Hepatocyte (in vitro differentiated cells): ENCODE measurements at regions not wholly inside any gene's neighbourhood (a gene's known extent, or its start where the extent isn't known, plus 50 kb on each side); places are given as distances from the start of the nearest gene placed in this dataset.

Experiments
- DNase-seq: peaks from one replicate; pipeline ENCODE4 v3.0.0-alpha.2; 2016; ENCODE audit warnings: low spot score
- H2AFZ ChIP-seq: fragments of 200-600 bp; sonication (generic); 2 replicates; pipeline ENCODE4 v1.6.0; 2016; ENCODE audit warnings: antibody characterized with exemption, mild to moderate bottlenecking
- H3K27ac ChIP-seq: fragments of 200-600 bp; sonication (generic); 2 replicates; pipeline ENCODE4 v1.5.1; 2016; ENCODE audit warnings: mild to moderate bottlenecking
- H3K27me3 ChIP-seq: fragments of 200-600 bp; sonication (generic); 2 replicates; pipeline ENCODE4 v1.6.1; 2016
- H3K36me3 ChIP-seq: fragments of 200-600 bp; sonication (generic); replicated peaks from 2 replicates; pipeline ENCODE4 v1.5.1; 2016; ENCODE audit warnings: low read depth; ENCODE audit not compliant: insufficient read depth
- H3K4me1 ChIP-seq: fragments of 200-600 bp; sonication (generic); 2 replicates; pipeline ENCODE4 v1.5.1; 2016; ENCODE audit warnings: mild to moderate bottlenecking, moderate library complexity; ENCODE audit not compliant: insufficient read depth
- H3K4me2 ChIP-seq: fragments of 200-600 bp; sonication (generic); 2 replicates; pipeline ENCODE4 v1.6.0; 2016
- H3K4me3 ChIP-seq: fragments of 200-600 bp; sonication (generic); 2 replicates; pipeline ENCODE4 v1.5.1; 2016; ENCODE audit warnings: mild to moderate bottlenecking
- H3K79me2 ChIP-seq: fragments of 200-600 bp; sonication (generic); 2 replicates; pipeline ENCODE4 v1.6.0; 2017; ENCODE audit warnings: mild to moderate bottlenecking
- H3K9me2 ChIP-seq: fragments of 200-600 bp; sonication (generic); replicated peaks from 2 replicates; pipeline ENCODE4 v1.6.0; 2017; ENCODE audit warnings: mild to moderate bottlenecking; ENCODE audit not compliant: insufficient read depth
- H3K9me3 ChIP-seq: fragments of 200-600 bp; sonication (generic); 2 replicates; pipeline ENCODE4 v1.5.1; 2016; ENCODE audit warnings: low read depth, mild to moderate bottlenecking
- H4K20me1 ChIP-seq: fragments of 200-600 bp; sonication (generic); 2 replicates; pipeline ENCODE4 v1.6.0; 2016; ENCODE audit warnings: mild to moderate bottlenecking; ENCODE audit not compliant: insufficient read depth, poor library complexity, severe bottlenecking
- CTCF ChIP-seq: fragments of 200-600 bp; sonication (generic); IDR thresholded peaks from 2 replicates; pipeline ENCODE4 v1.5.1; 2016; ENCODE audit warnings: antibody characterized with exemption, mild to moderate bottlenecking; ENCODE audit not compliant: poor library complexity
- EZH2 ChIP-seq: fragments of 200-600 bp; sonication (generic); IDR thresholded peaks from 2 replicates; pipeline ENCODE4 v1.6.1; 2016; ENCODE audit warnings: antibody characterized with exemption, mild to moderate bottlenecking, borderline replicate concordance
- EZH2phosphoT487 ChIP-seq: fragments of 200-600 bp; sonication (generic); IDR thresholded peaks from one replicate; pipeline ENCODE4 v1.6.1; 2018; ENCODE audit warnings: antibody characterized with exemption, mild to moderate bottlenecking, low read depth, moderate library complexity; ENCODE audit not compliant: unreplicated experiment, severe bottlenecking
- WGBS: methylation state at CpG from one replicate; pipeline ENCODE4 v1.1.6; 2016; ENCODE audit warnings: low lambda C conversion rate; ENCODE audit errors: missing lambda C conversion rate; 5-methylcytosine and 5-hydroxymethylcytosine counted together

DNA sequence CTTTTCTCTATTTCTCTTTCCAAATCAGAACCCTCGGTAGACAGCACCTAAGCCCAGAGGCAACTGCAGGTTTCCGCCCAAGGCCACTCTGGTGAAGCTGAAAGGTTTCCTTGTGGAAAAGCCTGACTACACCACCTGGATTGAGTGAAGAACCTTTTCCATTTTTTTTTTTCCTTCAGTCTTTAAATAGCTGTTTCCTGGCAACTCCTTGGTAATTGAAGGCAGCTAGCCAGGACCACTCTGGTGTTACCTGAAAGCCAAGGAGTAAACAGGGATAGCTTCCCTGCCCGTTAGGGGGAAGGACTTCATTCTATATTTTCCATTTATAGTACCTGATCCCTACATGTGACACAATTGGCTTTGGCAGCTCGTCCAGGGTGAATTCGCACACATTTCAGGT is 1238.4 kb downstream of the GRIK2 start:
- no peaks in the 10 kb centered on the region for H4K20me1 ChIP-seq
- H3K79me2 ChIP-seq, result no peaks in the 10 kb centered on the region
- no peak overlapping the region for H3K4me2 ChIP-seq
- no peaks in the 10 kb centered on the region for H3K36me3 ChIP-seq
- no peaks in the 10 kb centered on the region for H3K4me1 ChIP-seq
- H2AFZ ChIP-seq, result no peak overlapping the region
- TF ChIP-seq CTCF, result no peak
- no peak for TF ChIP-seq EZH2phosphoT487
- no peak for TF ChIP-seq EZH2
- no peaks in the 10 kb centered on the region for H3K27me3 ChIP-seq
- no peaks in the 10 kb centered on the region for H3K9me2 ChIP-seq
- DNase-seq, result no peak
- H3K27ac ChIP-seq, result no peak overlapping the region
- 93% methylated on average over 5 of the region's 5 CpGs for WGBS
- H3K9me3 ChIP-seq, result no peaks in the 10 kb centered on the region
- H3K4me3 ChIP-seq, result no peak overlapping the region

DNA sequence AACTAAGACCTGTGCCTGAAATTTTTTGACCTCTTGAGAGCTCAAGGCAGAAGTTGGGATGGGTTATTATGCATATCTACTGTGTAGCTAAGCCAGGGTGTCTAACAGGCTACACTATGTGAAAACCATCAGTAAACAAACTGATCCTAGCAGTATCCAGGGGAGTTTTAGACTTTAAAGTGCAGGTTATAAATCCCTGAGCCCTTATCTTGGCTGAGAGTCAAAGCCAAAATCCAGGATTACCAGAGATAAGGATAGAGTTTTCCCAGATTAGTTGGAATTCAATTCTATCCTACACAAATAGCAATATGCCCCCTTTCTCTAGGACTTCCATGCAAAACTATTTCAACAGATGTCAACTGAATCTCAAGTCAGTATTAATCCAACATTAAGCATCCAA is 1229.7 kb downstream of the GRIK2 start:
- Histone ChIP-seq H3K79me2 (no peaks in the 10 kb centered on the region), H3K9me2 (no peaks in the 10 kb centered on the region), H4K20me1 (no peaks in the 10 kb centered on the region), H3K4me1 (no peaks in the 10 kb centered on the region), H3K9me3 (no peaks in the 10 kb centered on the region), H3K36me3 (no peaks in the 10 kb centered on the region), H2AFZ (no peak overlapping the region), H3K27me3 (no peaks in the 10 kb centered on the region), H3K4me3 (no peak overlapping the region), H3K27ac (no peak overlapping the region), H3K4me2 (no peak overlapping the region)
- no peak for TF ChIP-seq CTCF
- TF ChIP-seq EZH2phosphoT487, result no peak
- TF ChIP-seq EZH2, result no peak
- no peak for DNase-seq

- H3K4me1 ChIP-seq, result no peaks in the 10 kb centered on the region
- no peaks in the 10 kb centered on the region for H3K9me2 ChIP-seq
- TF ChIP-seq EZH2, result no peak
- TF ChIP-seq EZH2phosphoT487, result no peak
- peak; percentile 50 for TF ChIP-seq CTCF
- no peak overlapping the region for H3K4me3 ChIP-seq
- H3K27me3 ChIP-seq, result no peaks in the 10 kb centered on the region
- peak; percentile 44 for DNase-seq
- no peak overlapping the region for H3K4me2 ChIP-seq
- 8% methylated on average over 2 of the region's 2 CpGs for WGBS
- H4K20me1 ChIP-seq, result no peaks in the 10 kb centered on the region
- H3K9me3 ChIP-seq, result no peaks in the 10 kb centered on the region
- H3K36me3 ChIP-seq, result no peaks in the 10 kb centered on the region
- H3K79me2 ChIP-seq, result no peaks in the 10 kb centered on the region
- no peak overlapping the region for H3K27ac ChIP-seq
- H2AFZ ChIP-seq, result no peak overlapping the region
Observed at GRCh38 chr6:102619585-102619984, 1226.1 kb downstream of the GRIK2 start.

- WGBS, result 92% methylated on average over 5 of the region's 5 CpGs
- Histone ChIP-seq H2AFZ (no peak overlapping the region), H3K4me1 (no peaks in the 10 kb centered on the region), H3K79me2 (no peaks in the 10 kb centered on the region), H3K4me3 (no peak overlapping the region), H3K9me3 (no peaks in the 10 kb centered on the region), H3K4me2 (no peak overlapping the region), H3K27ac (no peak overlapping the region), H3K27me3 (no peaks in the 10 kb centered on the region), H3K36me3 (no peaks in the 10 kb centered on the region), H3K9me2 (no peaks in the 10 kb centered on the region), H4K20me1 (no peaks in the 10 kb centered on the region)
- DNase-seq, result no peak
- no peak for TF ChIP-seq EZH2phosphoT487
Observed at GRCh38 chr6:102582569-102582968, 1189.1 kb downstream of the GRIK2 start.
